ENCODE measurements at regions not wholly inside any gene's neighbourhood (a gene's known extent, or its start where the extent isn't known, plus 50 kb on each side); places are given as distances from the start of the nearest gene placed in this dataset.

GRCh38 chr4:58360354-58361133 lies 1250.4 kb upstream of the IGFBP7 start:
- peaks cover 4% of the 10 kb centered on the region for H3K9me3 ChIP-seq
- WGBS = 74% methylated on average over 5 of the region's 5 CpGs
- H3K36me3 ChIP-seq = no peaks in the 10 kb centered on the region
- no peak overlapping the region for H3K27ac ChIP-seq
- no peaks in the 10 kb centered on the region for H3K27me3 ChIP-seq
- H3K4me3 ChIP-seq = no peak overlapping the region
- DNase-seq (ENCODE audit: low spot score in 2 of 2) = no peak
- no peaks in the 10 kb centered on the region for H3K4me1 ChIP-seq
- TF ChIP-seq POLR2A (IDR thresholded peaks at IDR 0.05) (no peak), CTCF (IDR thresholded peaks at IDR 0.05) (no peak), EP300 (IDR thresholded peaks at IDR 0.05) (no peak)

- peaks cover 4% of the 10 kb centered on the region for H3K9me3 ChIP-seq
- no peaks in the 10 kb centered on the region for H3K36me3 ChIP-seq
- no peaks in the 10 kb centered on the region for H3K4me1 ChIP-seq
- H3K4me3 ChIP-seq = no peak overlapping the region
- TF ChIP-seq POLR2AphosphoS5 (IDR thresholded peaks at IDR 0.05) = no peak
- no peak for TF ChIP-seq CTCF (IDR thresholded peaks at IDR 0.05)
- TF ChIP-seq EP300 (IDR thresholded peaks at IDR 0.05) = no peak
- TF ChIP-seq POLR2A (IDR thresholded peaks at IDR 0.05) = no peak
- H3K27ac ChIP-seq = no peak overlapping the region
- 74% methylated on average over 3 of the region's 3 CpGs for WGBS
- H3K27me3 ChIP-seq = no peaks in the 10 kb centered on the region
- no peak for DNase-seq (ENCODE audit: low spot score in 2 of 2)
Observed at GRCh38 chr4:58359590-58359989, 1249.4 kb upstream of the IGFBP7 start.

- Histone ChIP-seq H3K9me3 (peaks cover 4% of the 10 kb centered on the region), H3K4me3 (no peak overlapping the region), H3K36me3 (no peaks in the 10 kb centered on the region), H3K27ac (no peak overlapping the region), H3K4me1 (no peaks in the 10 kb centered on the region), H3K27me3 (no peaks in the 10 kb centered on the region)
- DNase-seq (ENCODE audit: low spot score in 2 of 2) = no peak
- TF ChIP-seq POLR2AphosphoS5 (IDR thresholded peaks at IDR 0.05) (no peak), EP300 (IDR thresholded peaks at IDR 0.05) (no peak), POLR2A (IDR thresholded peaks at IDR 0.05) (no peak), CTCF (IDR thresholded peaks at IDR 0.05) (no peak)
Observed at GRCh38 chr4:58357947-58358346, 1247.8 kb upstream of the IGFBP7 start.

GRCh38 chr4:58325070-58325469 lies 1214.9 kb upstream of the IGFBP7 start:
- no peaks in the 10 kb centered on the region for H3K4me1 ChIP-seq
- TF ChIP-seq EP300 (IDR thresholded peaks at IDR 0.05) = no peak
- TF ChIP-seq CTCF (IDR thresholded peaks at IDR 0.05) = no peak
- no peak for TF ChIP-seq POLR2A (IDR thresholded peaks at IDR 0.05)
- TF ChIP-seq POLR2AphosphoS5 (IDR thresholded peaks at IDR 0.05) = no peak
- no peak overlapping the region for H3K4me3 ChIP-seq
- no peak for DNase-seq (ENCODE audit: low spot score in 2 of 2)
- H3K36me3 ChIP-seq = no peaks in the 10 kb centered on the region
- H3K9me3 ChIP-seq = no peaks in the 10 kb centered on the region
- 57% methylated on average over 4 of the region's 4 CpGs for whole genome bisulfite sequencing
- H3K27me3 ChIP-seq = no peaks in the 10 kb centered on the region
- no peak overlapping the region for H3K27ac ChIP-seq

GRCh38 chr4:58313444-58313843 lies 1203.3 kb upstream of the IGFBP7 start:
- no peak overlapping the region for H3K4me3 ChIP-seq
- H3K4me1 ChIP-seq = no peaks in the 10 kb centered on the region
- no peaks in the 10 kb centered on the region for H3K36me3 ChIP-seq
- H3K9me3 ChIP-seq = no peaks in the 10 kb centered on the region
- H3K27ac ChIP-seq = no peak overlapping the region
- no peaks in the 10 kb centered on the region for H3K27me3 ChIP-seq
- no peak for TF ChIP-seq CTCF (IDR thresholded peaks at IDR 0.05)
- no peak for TF ChIP-seq EP300 (IDR thresholded peaks at IDR 0.05)
- TF ChIP-seq POLR2A (IDR thresholded peaks at IDR 0.05) = no peak
- TF ChIP-seq POLR2AphosphoS5 (IDR thresholded peaks at IDR 0.05) = no peak
- no peak for DNase-seq (ENCODE audit: low spot score in 2 of 2)
- 82% methylated on average over 4 of the region's 4 CpGs for WGBS

Data from suprapubic skin (tissue), 4 donors.